ENCODE measurements at regions not wholly inside any gene's neighbourhood (a gene's known extent, or its start where the extent isn't known, plus 50 kb on each side); places are given as distances from the start of the nearest gene placed in this dataset.
A peak's percentile ranks its signal among the peaks of the same experiment; 100 is the strongest.
"Not testable (repeated sequence)": the region's sequence is repeated elsewhere in the genome, so short reads cannot be mapped to it uniquely, and the experiment has no call there.

- no peak for DNase-seq (ENCODE audit: low read depth)
- ChIA-PET CTCF (no interaction called here), POLR2A (no interaction called here)
- TF ChIP-seq CTCF (IDR thresholded peaks at IDR 0.05; ENCODE audit: insufficient read depth, low read depth, low read length) = no peak
- Histone ChIP-seq H3K4me3 (ENCODE audit: low read depth, low read length) (no peak overlapping the region), H3K27me3 (ENCODE audit: control insufficient read depth, insufficient read depth, low read length) (no peaks in the 10 kb centered on the region), H3K36me3 (ENCODE audit: control insufficient read depth, insufficient read depth, low read length) (no peaks in the 10 kb centered on the region)
These were observed 1838.1 kb upstream of the DEFB115 start for GRCh38 chr20:29419378-29419777.

GRCh38 chr20:29427201-29428060 lies 1830.0 kb upstream of the DEFB115 start:
- TF ChIP-seq CTCF (IDR thresholded peaks at IDR 0.05; ENCODE audit: insufficient read depth, low read depth, low read length) = no peak
- ChIA-PET POLR2A (no interaction called here), CTCF (no interaction called here)
- H3K4me3 ChIP-seq (ENCODE audit: low read depth, low read length) = no peak overlapping the region
- no peak for DNase-seq (ENCODE audit: low read depth)
- H3K27me3 ChIP-seq (ENCODE audit: control insufficient read depth, insufficient read depth, low read length) = no peaks in the 10 kb centered on the region
- no peaks in the 10 kb centered on the region for H3K36me3 ChIP-seq (ENCODE audit: control insufficient read depth, insufficient read depth, low read length)

GRCh38 chr20:29430531-29430930 lies 1826.9 kb upstream of the DEFB115 start:
- POLR2A ChIA-PET = no interaction called here
- TF ChIP-seq CTCF (IDR thresholded peaks at IDR 0.05; ENCODE audit: insufficient read depth, low read depth, low read length) = no peak
- CTCF ChIA-PET = interaction anchor here (1.2 kb wide), 1 partner anchor 13 kb away, joined by 4 read pairs; no protein-coding TSS in a partner anchor
- Histone ChIP-seq H3K27me3 (ENCODE audit: control insufficient read depth, insufficient read depth, low read length) (no peaks in the 10 kb centered on the region), H3K36me3 (ENCODE audit: control insufficient read depth, insufficient read depth, low read length) (no peaks in the 10 kb centered on the region), H3K4me3 (ENCODE audit: low read depth, low read length) (no peak overlapping the region)
- no peak for DNase-seq (ENCODE audit: low read depth)

- H3K36me3 ChIP-seq (ENCODE audit: control insufficient read depth, insufficient read depth, low read length); H3K27me3 ChIP-seq (ENCODE audit: control insufficient read depth, insufficient read depth, low read length); DNase-seq (ENCODE audit: low read depth); H3K4me3 ChIP-seq (ENCODE audit: low read depth, low read length); POLR2A ChIA-PET; CTCF ChIA-PET: not testable (repeated sequence)
These were observed 1816.7 kb upstream of the DEFB115 start for GRCh38 chr20:29440721-29441120.

GRCh38 chr20:29443206-29443781 lies 1814.2 kb upstream of the DEFB115 start:
- H3K36me3 ChIP-seq (ENCODE audit: control insufficient read depth, insufficient read depth, low read length); H3K4me3 ChIP-seq (ENCODE audit: low read depth, low read length); POLR2A ChIA-PET; H3K27me3 ChIP-seq (ENCODE audit: control insufficient read depth, insufficient read depth, low read length): not testable (repeated sequence)
- CTCF ChIA-PET = interaction anchor here (0.8 to 1.6 kb wide), 3 partner anchors 11 to 96 kb away, joined by 3 to 4 read pairs (median 4); no protein-coding TSS in a partner anchor
- peak; percentile 59 for TF ChIP-seq CTCF (IDR thresholded peaks at IDR 0.05; ENCODE audit: insufficient read depth, low read depth, low read length)
- DNase-seq (ENCODE audit: low read depth) = peak; percentile 3
